ENCODE measurements at regions not wholly inside any gene's neighbourhood (a gene's known extent, or its start where the extent isn't known, plus 50 kb on each side); places are given as distances from the start of the nearest gene placed in this dataset.

- no peak for TF ChIP-seq EZH2phosphoT487 (conservative IDR thresholded peaks at IDR 0.05; ENCODE audit: low read length)
- TF ChIP-seq, protein P1, sequence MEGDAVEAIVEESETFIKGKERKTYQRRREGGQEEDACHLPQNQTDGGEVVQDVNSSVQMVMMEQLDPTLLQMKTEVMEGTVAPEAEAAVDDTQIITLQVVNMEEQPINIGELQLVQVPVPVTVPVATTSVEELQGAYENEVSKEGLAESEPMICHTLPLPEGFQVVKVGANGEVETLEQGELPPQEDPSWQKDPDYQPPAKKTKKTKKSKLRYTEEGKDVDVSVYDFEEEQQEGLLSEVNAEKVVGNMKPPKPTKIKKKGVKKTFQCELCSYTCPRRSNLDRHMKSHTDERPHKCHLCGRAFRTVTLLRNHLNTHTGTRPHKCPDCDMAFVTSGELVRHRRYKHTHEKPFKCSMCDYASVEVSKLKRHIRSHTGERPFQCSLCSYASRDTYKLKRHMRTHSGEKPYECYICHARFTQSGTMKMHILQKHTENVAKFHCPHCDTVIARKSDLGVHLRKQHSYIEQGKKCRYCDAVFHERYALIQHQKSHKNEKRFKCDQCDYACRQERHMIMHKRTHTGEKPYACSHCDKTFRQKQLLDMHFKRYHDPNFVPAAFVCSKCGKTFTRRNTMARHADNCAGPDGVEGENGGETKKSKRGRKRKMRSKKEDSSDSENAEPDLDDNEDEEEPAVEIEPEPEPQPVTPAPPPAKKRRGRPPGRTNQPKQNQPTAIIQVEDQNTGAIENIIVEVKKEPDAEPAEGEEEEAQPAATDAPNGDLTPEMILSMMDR (IDR thresholded peaks at IDR 0.05; ENCODE audit: insufficient read depth, low read length, poor library complexity, severe bottlenecking), result no peak
- no peak overlapping the region for H3K4me2 ChIP-seq (ENCODE audit: low read depth, low read length, poor library complexity, severe bottlenecking)
These were observed 828.6 kb upstream of the GHITM start for GRCh38 chr10:83310688-83311087.

GRCh38 chr10:83312570-83312969 lies 826.7 kb upstream of the GHITM start:
- H3K9ac ChIP-seq (ENCODE audit: low read length), result no peak overlapping the region

More at GRCh38 chr10:83310688-83311087, 828.6 kb upstream of the GHITM start:
- Histone ChIP-seq H3F3A (ENCODE audit: insufficient read depth) (no peaks in the 10 kb centered on the region), H4K20me1 (ENCODE audit: low read depth, low read length) (no peaks in the 10 kb centered on the region), H3K4me3 (ENCODE audit: insufficient read depth, low read length, poor library complexity, severe bottlenecking) (no peak overlapping the region), H3K9me2 (replicated peaks; ENCODE audit: insufficient read depth, low read length) (no peaks in the 10 kb centered on the region), H3K79me2 (ENCODE audit: insufficient read depth, low read length) (no peaks in the 10 kb centered on the region), H2AFZ (ENCODE audit: low read depth, low read length, severe bottlenecking) (no peak overlapping the region), H3K9ac (ENCODE audit: low read length) (no peak overlapping the region), H3K36me3 (ENCODE audit: low read length) (no peaks in the 10 kb centered on the region), H3K27ac (ENCODE audit: low read depth, low read length) (no peak overlapping the region), H3K9me3 (ENCODE audit: insufficient read depth, low read length) (no peaks in the 10 kb centered on the region), H3K27me3 (ENCODE audit: low read length) (no peaks in the 10 kb centered on the region)

DNA sequence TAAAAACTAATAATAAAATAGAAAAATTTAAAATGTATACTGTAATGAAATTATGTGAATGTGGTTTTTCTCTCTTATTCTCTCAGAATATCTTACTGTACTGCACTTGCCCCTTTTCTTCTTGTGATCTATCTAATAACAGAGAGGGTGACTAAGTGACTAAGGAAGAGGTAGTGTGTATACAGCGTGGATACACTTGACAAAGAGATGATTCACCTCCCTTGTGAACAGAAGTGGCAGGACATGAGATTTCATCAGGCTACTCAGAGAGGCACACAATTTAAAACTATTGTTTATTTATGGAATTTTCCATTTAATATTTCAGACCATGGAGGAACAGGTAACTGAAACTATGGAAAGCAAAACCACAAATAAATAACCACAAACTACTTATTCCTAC lies 806.6 kb upstream of the GHITM start:
- H3K79me2 ChIP-seq (ENCODE audit: insufficient read depth, low read length), result no peaks in the 10 kb centered on the region
- no peak overlapping the region for H3K4me3 ChIP-seq (ENCODE audit: insufficient read depth, low read length, poor library complexity, severe bottlenecking)
- H3K4me2 ChIP-seq (ENCODE audit: low read depth, low read length, poor library complexity, severe bottlenecking), result no peak overlapping the region
- no peaks in the 10 kb centered on the region for H3K9me2 ChIP-seq (replicated peaks; ENCODE audit: insufficient read depth, low read length)
- H3K27ac ChIP-seq (ENCODE audit: low read depth, low read length), result no peak overlapping the region
- TF ChIP-seq EZH2phosphoT487 (conservative IDR thresholded peaks at IDR 0.05; ENCODE audit: low read length), result no peak
- H3K36me3 ChIP-seq (ENCODE audit: low read length), result no peaks in the 10 kb centered on the region
- no peak overlapping the region for H3K9ac ChIP-seq (ENCODE audit: low read length)
- no peaks in the 10 kb centered on the region for H3K9me3 ChIP-seq (ENCODE audit: insufficient read depth, low read length)
- H3F3A ChIP-seq (ENCODE audit: insufficient read depth), result no peaks in the 10 kb centered on the region
- no peaks in the 10 kb centered on the region for H3K27me3 ChIP-seq (ENCODE audit: low read length)
- H4K20me1 ChIP-seq (ENCODE audit: low read depth, low read length), result no peaks in the 10 kb centered on the region
- no peak overlapping the region for H2AFZ ChIP-seq (ENCODE audit: low read depth, low read length, severe bottlenecking)

More at GRCh38 chr10:83312570-83312969, 826.7 kb upstream of the GHITM start:
- H3F3A ChIP-seq (ENCODE audit: insufficient read depth), result no peaks in the 10 kb centered on the region
- TF ChIP-seq, protein P1 (IDR thresholded peaks at IDR 0.05; ENCODE audit: insufficient read depth, low read length, poor library complexity, severe bottlenecking), result no peak
- no peak for TF ChIP-seq EZH2phosphoT487 (conservative IDR thresholded peaks at IDR 0.05; ENCODE audit: low read length)
- H3K4me2 ChIP-seq (ENCODE audit: low read depth, low read length, poor library complexity, severe bottlenecking), result no peak overlapping the region
- H3K27ac ChIP-seq (ENCODE audit: low read depth, low read length), result no peak overlapping the region
- no peaks in the 10 kb centered on the region for H3K79me2 ChIP-seq (ENCODE audit: insufficient read depth, low read length)
- no peaks in the 10 kb centered on the region for H4K20me1 ChIP-seq (ENCODE audit: low read depth, low read length)
- H3K9me2 ChIP-seq (replicated peaks; ENCODE audit: insufficient read depth, low read length), result no peaks in the 10 kb centered on the region
- no peaks in the 10 kb centered on the region for H3K27me3 ChIP-seq (ENCODE audit: low read length)
- H2AFZ ChIP-seq (ENCODE audit: low read depth, low read length, severe bottlenecking), result no peak overlapping the region
- H3K36me3 ChIP-seq (ENCODE audit: low read length), result no peaks in the 10 kb centered on the region
- H3K4me3 ChIP-seq (ENCODE audit: insufficient read depth, low read length, poor library complexity, severe bottlenecking), result no peak overlapping the region
- H3K9me3 ChIP-seq (ENCODE audit: insufficient read depth, low read length), result no peaks in the 10 kb centered on the region

- TF ChIP-seq, protein P1 (IDR thresholded peaks at IDR 0.05; ENCODE audit: insufficient read depth, low read length, poor library complexity, severe bottlenecking), result no peak
- TF ChIP-seq EZH2phosphoT487 (conservative IDR thresholded peaks at IDR 0.05; ENCODE audit: low read length), result no peak
- Histone ChIP-seq H3K4me2 (ENCODE audit: low read depth, low read length, poor library complexity, severe bottlenecking) (no peak overlapping the region), H3K79me2 (ENCODE audit: insufficient read depth, low read length) (no peaks in the 10 kb centered on the region), H3K27me3 (ENCODE audit: low read length) (no peaks in the 10 kb centered on the region), H3F3A (ENCODE audit: insufficient read depth) (no peaks in the 10 kb centered on the region), H3K27ac (ENCODE audit: low read depth, low read length) (no peak overlapping the region), H3K36me3 (ENCODE audit: low read length) (no peaks in the 10 kb centered on the region), H2AFZ (ENCODE audit: low read depth, low read length, severe bottlenecking) (no peak overlapping the region), H3K4me3 (ENCODE audit: insufficient read depth, low read length, poor library complexity, severe bottlenecking) (no peak overlapping the region), H3K9me3 (ENCODE audit: insufficient read depth, low read length) (no peaks in the 10 kb centered on the region), H3K9me2 (replicated peaks; ENCODE audit: insufficient read depth, low read length) (no peaks in the 10 kb centered on the region), H3K9ac (ENCODE audit: low read length) (no peak overlapping the region), H4K20me1 (ENCODE audit: low read depth, low read length) (no peaks in the 10 kb centered on the region)
These were observed 805.7 kb upstream of the GHITM start for GRCh38 chr10:83333566-83333965.

All from SU-DHL-6 (cell line).